RWPE2 (cell line): ENCODE measurements at regions not wholly inside any gene's neighbourhood (a gene's known extent, or its start where the extent isn't known, plus 50 kb on each side); places are given as distances from the start of the nearest gene placed in this dataset.
A peak's percentile ranks its signal among the peaks of the same experiment; 100 is the strongest.

Experiments used
- ATAC-seq: fragments of 200-7000 bp; cut with Tn5 transposase; 3 replicates; pipeline ENCODE4 v1.9.1; 2021; ENCODE audit warnings: low read depth
- DNase-seq: peaks from one replicate; pipeline ENCODE4 v3.0.0-alpha.2; 2020; ENCODE audit warnings: low spot score
- H3K27ac ChIP-seq: fragments of 450-650 bp; 2 replicates; pipeline ENCODE4 v1.5.1; 2017; ENCODE audit warnings: mild to moderate bottlenecking; ENCODE audit not compliant: poor library complexity, severe bottlenecking
- H3K27me3 ChIP-seq: fragments of 250-450 bp; sonication (Bioruptor Pico); 2 replicates; pipeline ENCODE4 v1.5.1; 2021; ENCODE audit warnings: mild to moderate bottlenecking, moderate library complexity; ENCODE audit not compliant: insufficient read depth, poor library complexity, severe bottlenecking
- H3K36me3 ChIP-seq: fragments of 250-450 bp; sonication (Bioruptor Pico); 2 replicates; pipeline ENCODE4 v1.5.1; 2020; ENCODE audit warnings: low read depth, mild to moderate bottlenecking, moderate library complexity
- H3K4me1 ChIP-seq: fragments of 250-450 bp; sonication (Bioruptor Pico); 2 replicates; pipeline ENCODE4 v1.5.1; 2021; ENCODE audit warnings: mild to moderate bottlenecking, moderate library complexity; ENCODE audit not compliant: insufficient read depth, poor library complexity, severe bottlenecking
- H3K4me3 ChIP-seq: fragments of 250-450 bp; sonication (Bioruptor Pico); 2 replicates; pipeline ENCODE4 v1.5.1; 2021; ENCODE audit warnings: mild to moderate bottlenecking, moderate library complexity; ENCODE audit not compliant: severe bottlenecking
- H3K9me3 ChIP-seq: fragments of 250-450 bp; sonication (Bioruptor Pico); 2 replicates; pipeline ENCODE4 v1.5.1; 2021; ENCODE audit warnings: mild to moderate bottlenecking, moderate library complexity; ENCODE audit not compliant: severe bottlenecking
- CTCF ChIP-seq: fragments of 450-650 bp; IDR thresholded peaks from one replicate; pipeline ENCODE4 v1.5.1; 2017; ENCODE audit warnings: mild to moderate bottlenecking, moderate library complexity; ENCODE audit not compliant: poor library complexity, severe bottlenecking

DNA sequence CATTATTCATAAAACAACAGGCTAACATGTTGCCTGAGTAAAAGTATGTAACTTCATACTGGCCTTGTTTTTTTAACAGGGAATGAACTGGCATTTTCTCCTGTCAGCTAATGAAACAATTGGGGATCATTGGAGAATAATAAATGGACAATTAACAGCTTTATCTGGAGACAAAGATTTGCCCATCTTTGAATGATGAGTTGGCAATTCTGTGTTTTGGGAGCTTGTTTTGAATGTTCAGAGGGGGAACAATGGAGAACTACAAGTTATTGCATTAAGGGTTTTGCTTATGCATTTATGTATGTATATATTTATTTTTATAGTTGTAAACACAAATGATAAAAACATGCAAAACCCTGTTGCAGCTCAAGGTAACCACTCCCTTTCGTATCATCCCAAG lies 150.3 kb downstream of the CBLN4 start:
- no peaks in the 10 kb centered on the region for H3K36me3 ChIP-seq
- TF ChIP-seq CTCF = no peak
- DNase-seq (no peak), ATAC-seq (no peak)
- H3K4me3 ChIP-seq = no peak overlapping the region
- peaks cover 2% of the 10 kb centered on the region for H3K27me3 ChIP-seq
- H3K27ac ChIP-seq = no peak overlapping the region
- H3K4me1 ChIP-seq = no peaks in the 10 kb centered on the region
- H3K9me3 ChIP-seq = no peaks in the 10 kb centered on the region

GRCh38 chr20:55830121-55830827 lies 175.0 kb downstream of the CBLN4 start:
- ATAC-seq (no peak), DNase-seq (no peak)
- Histone ChIP-seq H3K27ac (no peak overlapping the region), H3K4me1 (no peaks in the 10 kb centered on the region), H3K36me3 (no peaks in the 10 kb centered on the region), H3K9me3 (no peaks in the 10 kb centered on the region), H3K4me3 (no peak overlapping the region), H3K27me3 (peaks cover 18% of the 10 kb centered on the region)
- TF ChIP-seq CTCF = no peak

- no peak for DNase-seq
- Histone ChIP-seq H3K36me3 (no peaks in the 10 kb centered on the region), H3K4me3 (no peak overlapping the region), H3K9me3 (no peaks in the 10 kb centered on the region), H3K27ac (no peak overlapping the region), H3K27me3 (peaks cover 8% of the 10 kb centered on the region), H3K4me1 (no peaks in the 10 kb centered on the region)
- no peak for ATAC-seq
- TF ChIP-seq CTCF = no peak
These were observed 200.2 kb downstream of the CBLN4 start for GRCh38 chr20:55805138-55805537.

GRCh38 chr20:55800552-55801245 lies 204.6 kb downstream of the CBLN4 start:
- H3K4me1 ChIP-seq = no peaks in the 10 kb centered on the region
- H3K4me3 ChIP-seq = no peak overlapping the region
- no peaks in the 10 kb centered on the region for H3K36me3 ChIP-seq
- no peak for TF ChIP-seq CTCF
- H3K27me3 ChIP-seq = peaks cover 33% of the 10 kb centered on the region
- H3K27ac ChIP-seq = no peak overlapping the region
- no peak for DNase-seq
- ATAC-seq = no peak
- no peaks in the 10 kb centered on the region for H3K9me3 ChIP-seq

GRCh38 chr20:55793986-55794385 lies 211.3 kb downstream of the CBLN4 start:
- DNase-seq (no peak), ATAC-seq (peak; percentile 33; the same call in 1 of the 3 replicates)
- Histone ChIP-seq H3K27me3 (peaks cover 50% of the 10 kb centered on the region), H3K4me1 (no peaks in the 10 kb centered on the region), H3K9me3 (no peaks in the 10 kb centered on the region), H3K4me3 (no peak overlapping the region), H3K36me3 (no peaks in the 10 kb centered on the region), H3K27ac (no peak overlapping the region)
- TF ChIP-seq CTCF = no peak
